Brain microvascular endothelial cell (primary cell): ENCODE measurements at regions not wholly inside any gene's neighbourhood (a gene's known extent, or its start where the extent isn't known, plus 50 kb on each side); places are given as distances from the start of the nearest gene placed in this dataset.

ENCODE experiments used
- DNase-seq: peaks from one replicate; pipeline ENCODE4 v3.0.0-alpha.2; 2020
- H3K27ac ChIP-seq: fragments of 250-450 bp; sonication (Bioruptor Pico); 2 replicates; pipeline ENCODE4 v1.5.1; 2020; ENCODE audit warnings: mild to moderate bottlenecking, moderate library complexity
- H3K27me3 ChIP-seq: fragments of 250-450 bp; sonication (Bioruptor Pico); replicated peaks from 2 replicates; pipeline ENCODE4 v1.5.1; 2020; ENCODE audit warnings: mild to moderate bottlenecking
- H3K36me3 ChIP-seq: fragments of 250-450 bp; sonication (Bioruptor Pico); replicated peaks from 2 replicates; pipeline ENCODE4 v1.5.1; 2020; ENCODE audit warnings: mild to moderate bottlenecking
- H3K4me3 ChIP-seq: 2 replicates; pipeline ENCODE4 v1.5.1; 2011; ENCODE audit warnings: low read depth, mild to moderate bottlenecking, control low read depth, low read length, moderate library complexity
- CTCF ChIP-seq: IDR thresholded peaks from 2 replicates; pipeline ENCODE4 v1.5.1; 2011; ENCODE audit warnings: low read depth, mild to moderate bottlenecking, moderate library complexity, low read length, control low read depth, inconsistent platforms; ENCODE audit errors: missing control alignments
- in situ Hi-C: cut with HindIII; loops from 2 replicates; pipeline ENCODE4 v1.10.0; 2017; ENCODE audit warnings: low sequenced_read_pairs, low pct_ligation_motif_present

- H3K36me3 ChIP-seq = no peaks in the 10 kb centered on the region
- no peak for TF ChIP-seq CTCF
- H3K27me3 ChIP-seq = no peaks in the 10 kb centered on the region
- no peak overlapping the region for H3K4me3 ChIP-seq
- in situ Hi-C loops = no loop called here
- no peak for DNase-seq
- H3K27ac ChIP-seq = no peak overlapping the region
These were observed 2156.6 kb upstream of the TENM3 start for GRCh38 chr4:180086480-180087190.

- Histone ChIP-seq H3K27ac (no peak overlapping the region), H3K27me3 (no peaks in the 10 kb centered on the region), H3K4me3 (no peak overlapping the region), H3K36me3 (no peaks in the 10 kb centered on the region)
- no peak for TF ChIP-seq CTCF
- DNase-seq = no peak
- in situ Hi-C loops = no loop called here
These were observed 2144.6 kb upstream of the TENM3 start for GRCh38 chr4:180098586-180098985.

DNA sequence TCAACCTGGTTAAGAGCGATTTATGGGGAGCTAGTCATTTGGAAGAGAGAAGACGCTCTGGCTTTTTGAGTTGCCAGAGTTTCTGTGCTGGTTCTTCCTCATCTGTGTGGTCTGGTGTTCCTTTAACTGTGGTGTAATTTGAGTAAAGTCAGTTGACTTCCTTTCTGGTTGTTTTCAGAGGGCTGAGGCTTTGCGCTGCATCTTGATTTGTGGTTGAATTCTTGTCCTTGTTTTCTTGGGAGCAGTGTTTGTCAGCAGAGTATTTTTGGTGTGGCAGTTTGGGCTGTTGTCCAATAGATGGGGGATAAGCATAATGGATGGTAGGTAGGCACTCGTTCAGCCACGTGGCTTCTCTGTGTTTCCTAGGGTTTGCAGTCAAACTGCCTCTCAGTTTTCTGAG, 2143.2 kb upstream of the TENM3 start:
- Histone ChIP-seq H3K36me3 (no peaks in the 10 kb centered on the region), H3K27me3 (no peaks in the 10 kb centered on the region), H3K4me3 (no peak overlapping the region), H3K27ac (no peak overlapping the region)
- in situ Hi-C loops = no loop called here
- no peak for TF ChIP-seq CTCF
- DNase-seq = no peak

GRCh38 chr4:180100433-180101344, 2142.5 kb upstream of the TENM3 start:
- DNase-seq = no peak
- in situ Hi-C loops = no loop called here
- Histone ChIP-seq H3K27me3 (no peaks in the 10 kb centered on the region), H3K4me3 (no peak overlapping the region), H3K36me3 (no peaks in the 10 kb centered on the region), H3K27ac (no peak overlapping the region)
- TF ChIP-seq CTCF = no peak

DNA sequence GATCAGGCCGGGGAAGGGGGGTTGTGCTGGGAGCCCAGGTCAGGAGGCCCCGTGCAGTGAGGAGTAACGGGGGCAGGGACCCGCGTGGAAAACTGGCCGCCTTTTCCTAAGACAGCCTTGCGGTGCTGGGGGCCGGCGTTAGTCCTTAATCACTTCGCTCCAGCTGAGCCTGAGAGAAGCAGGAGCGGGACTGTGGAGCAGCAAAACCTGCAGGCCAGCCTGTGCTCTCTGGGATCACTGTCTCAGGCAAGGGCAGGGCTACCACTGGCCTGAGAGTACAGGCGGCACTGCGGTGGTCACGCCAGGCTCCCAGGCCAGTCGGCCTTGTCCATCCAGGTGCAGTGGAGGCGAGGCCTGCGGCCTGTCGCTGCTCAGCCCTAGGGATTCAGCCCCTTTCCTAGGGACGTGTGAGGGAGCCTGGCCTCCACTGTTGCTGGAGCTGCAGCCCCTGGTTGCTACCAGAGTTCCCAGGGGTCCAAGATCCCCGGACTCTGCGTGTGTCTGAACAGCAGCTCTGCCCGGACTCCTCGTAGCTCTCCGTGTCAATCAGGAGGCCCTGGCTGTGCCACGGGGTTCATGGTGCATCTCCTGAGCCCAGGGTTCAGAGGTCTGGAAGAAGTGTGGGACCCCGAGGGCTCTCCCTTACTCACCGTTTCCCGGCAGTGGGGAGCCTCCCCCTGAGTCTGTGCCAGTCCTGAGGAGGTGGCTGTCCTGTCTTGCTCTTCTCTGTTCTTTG, 2141.7 kb upstream of the TENM3 start:
- no peaks in the 10 kb centered on the region for H3K36me3 ChIP-seq
- TF ChIP-seq CTCF = no peak
- H3K27ac ChIP-seq = no peak overlapping the region
- DNase-seq = no peak
- H3K4me3 ChIP-seq = no peak overlapping the region
- H3K27me3 ChIP-seq = no peaks in the 10 kb centered on the region
- in situ Hi-C loops = no loop called here
